Spinal cord (tissue), 9 donors: ENCODE measurements at regions not wholly inside any gene's neighbourhood (a gene's known extent, or its start where the extent isn't known, plus 50 kb on each side); places are given as distances from the start of the nearest gene placed in this dataset.

ENCODE experiments used
- DNase-seq, 6 donors: peaks; one replicate each; pipeline versions ENCODE4 v3.0.0 to v3.0.0-alpha.2; 2013 to 2015; ENCODE audit warnings: low spot score in 6 of 6, low read depth in 4 of 6
- H3K27ac ChIP-seq: one replicate; pipeline ENCODE4 v1.5.1; 2013; ENCODE audit warnings: low read depth, low read length, control low read depth
- H3K27me3 ChIP-seq: one replicate; pipeline ENCODE4 v1.6.1; 2013; ENCODE audit warnings: low read length; ENCODE audit not compliant: control insufficient read depth, insufficient read depth
- H3K36me3 ChIP-seq: one replicate; pipeline ENCODE4 v1.6.1; 2013; ENCODE audit warnings: low read length; ENCODE audit not compliant: control insufficient read depth, insufficient read depth
- H3K4me1 ChIP-seq: one replicate; pipeline ENCODE4 v1.6.1; 2013; ENCODE audit warnings: low read length; ENCODE audit not compliant: control insufficient read depth, insufficient read depth
- H3K4me3 ChIP-seq: one replicate; pipeline ENCODE4 v1.5.1; 2013; ENCODE audit warnings: low read depth, low read length, control low read depth
- H3K9me3 ChIP-seq: one replicate; pipeline ENCODE4 v1.6.1; 2013; ENCODE audit warnings: low read length; ENCODE audit not compliant: control insufficient read depth, insufficient read depth
- WGBS: methylation state at CpG from one replicate; pipeline ENCODE4 v1.1.5; 2013; ENCODE audit warnings: missing lambda C conversion rate; ENCODE audit not compliant: insufficient coverage; 5-methylcytosine and 5-hydroxymethylcytosine counted together
- donor health status: healthy.

GRCh38 chr9:1909322-1909721 is 105.8 kb upstream of the SMARCA2 start:
- Histone ChIP-seq H3K27me3 (no peaks in the 10 kb centered on the region), H3K4me1 (no peaks in the 10 kb centered on the region), H3K36me3 (no peaks in the 10 kb centered on the region), H3K27ac (no peak overlapping the region), H3K4me3 (no peak overlapping the region), H3K9me3 (no peaks in the 10 kb centered on the region)
- WGBS, result no CpG with 5 or more reads among the region's 2 CpGs
- DNase-seq, result no peak

- DNase-seq, result no peak
- no peaks in the 10 kb centered on the region for H3K27me3 ChIP-seq
- no peak overlapping the region for H3K4me3 ChIP-seq
- H3K36me3 ChIP-seq, result no peaks in the 10 kb centered on the region
- 53% methylated on average over 2 of the region's 2 CpGs for WGBS
- H3K9me3 ChIP-seq, result no peaks in the 10 kb centered on the region
- H3K4me1 ChIP-seq, result no peaks in the 10 kb centered on the region
- no peak overlapping the region for H3K27ac ChIP-seq
Measured at GRCh38 chr9:1910269-1910811, 104.8 kb upstream of the SMARCA2 start.

GRCh38 chr9:1913631-1914330 is 101.4 kb upstream of the SMARCA2 start:
- Histone ChIP-seq H3K36me3 (no peaks in the 10 kb centered on the region), H3K27ac (no peak overlapping the region), H3K27me3 (no peaks in the 10 kb centered on the region), H3K4me1 (peaks cover 6% of the 10 kb centered on the region), H3K4me3 (no peak overlapping the region), H3K9me3 (no peaks in the 10 kb centered on the region)
- peak in 1 of 6 donors; percentile 81 for DNase-seq
- WGBS, result no CpG with 5 or more reads among the region's 6 CpGs

GRCh38 chr9:1916095-1916494 is 99.1 kb upstream of the SMARCA2 start:
- 90% methylated on average over 3 of the region's 6 CpGs for WGBS
- DNase-seq, result no peak
- no peaks in the 10 kb centered on the region for H3K36me3 ChIP-seq
- peaks cover 11% of the 10 kb centered on the region for H3K4me1 ChIP-seq
- no peaks in the 10 kb centered on the region for H3K27me3 ChIP-seq
- no peaks in the 10 kb centered on the region for H3K9me3 ChIP-seq
- H3K27ac ChIP-seq, result no peak overlapping the region
- no peak overlapping the region for H3K4me3 ChIP-seq

GRCh38 chr9:1916655-1917054 is 98.5 kb upstream of the SMARCA2 start:
- no peak overlapping the region for H3K27ac ChIP-seq
- no peak overlapping the region for H3K4me3 ChIP-seq
- H3K4me1 ChIP-seq, result peaks cover 11% of the 10 kb centered on the region
- DNase-seq, result peak in 2 of 6 donors; percentile 84 to 87
- 56% methylated on average over 8 of the region's 12 CpGs for WGBS
- H3K27me3 ChIP-seq, result no peaks in the 10 kb centered on the region
- no peaks in the 10 kb centered on the region for H3K36me3 ChIP-seq
- no peaks in the 10 kb centered on the region for H3K9me3 ChIP-seq

GRCh38 chr9:1917396-1917935 is 97.7 kb upstream of the SMARCA2 start:
- WGBS, result 27% methylated on average over 9 of the region's 11 CpGs
- Histone ChIP-seq H3K27ac (no peak overlapping the region), H3K9me3 (no peaks in the 10 kb centered on the region), H3K4me3 (no peak overlapping the region), H3K27me3 (no peaks in the 10 kb centered on the region), H3K36me3 (no peaks in the 10 kb centered on the region), H3K4me1 (peaks cover 11% of the 10 kb centered on the region)
- DNase-seq, result peak in 2 of 6 donors; percentile 80 to 85

GRCh38 chr9:1918108-1918507 is 97.0 kb upstream of the SMARCA2 start:
- no peak overlapping the region for H3K27ac ChIP-seq

GRCh38 chr9:1918622-1919021 is 96.5 kb upstream of the SMARCA2 start:
- Histone ChIP-seq H3K4me3 (no peak overlapping the region), H3K4me1 (peaks cover 11% of the 10 kb centered on the region), H3K9me3 (no peaks in the 10 kb centered on the region), H3K27me3 (no peaks in the 10 kb centered on the region), H3K36me3 (no peaks in the 10 kb centered on the region), H3K27ac (no peak overlapping the region)
- peak in 1 of 6 donors; percentile 56 for DNase-seq
- 20% methylated on average over 3 of the region's 5 CpGs for WGBS

More at GRCh38 chr9:1918108-1918507, 97.0 kb upstream of the SMARCA2 start:
- H3K9me3 ChIP-seq, result no peaks in the 10 kb centered on the region
- no peak overlapping the region for H3K4me3 ChIP-seq
- H3K36me3 ChIP-seq, result no peaks in the 10 kb centered on the region
- peaks cover 11% of the 10 kb centered on the region for H3K4me1 ChIP-seq
- DNase-seq, result peak in 2 of 6 donors; percentile 44 to 51
- 46% methylated on average over 3 of the region's 3 CpGs for WGBS
- H3K27me3 ChIP-seq, result no peaks in the 10 kb centered on the region

- H3K4me1 ChIP-seq, result peaks cover 11% of the 10 kb centered on the region
- no CpG with 5 or more reads among the region's 4 CpGs for WGBS
- H3K27me3 ChIP-seq, result no peaks in the 10 kb centered on the region
- no peak for DNase-seq
- H3K4me3 ChIP-seq, result no peak overlapping the region
- no peaks in the 10 kb centered on the region for H3K36me3 ChIP-seq
- H3K27ac ChIP-seq, result no peak overlapping the region
- no peaks in the 10 kb centered on the region for H3K9me3 ChIP-seq
Measured at GRCh38 chr9:1919229-1919628, 95.9 kb upstream of the SMARCA2 start.

GRCh38 chr9:1920386-1920785 is 94.8 kb upstream of the SMARCA2 start:
- Histone ChIP-seq H3K36me3 (no peaks in the 10 kb centered on the region), H3K4me1 (peaks cover 11% of the 10 kb centered on the region), H3K4me3 (no peak overlapping the region), H3K9me3 (no peaks in the 10 kb centered on the region), H3K27ac (no peak overlapping the region), H3K27me3 (no peaks in the 10 kb centered on the region)
- WGBS, result 78% methylated on average over 2 of the region's 3 CpGs
- DNase-seq, result peak in 1 of 6 donors; percentile 65
